ENCODE measurements at regions not wholly inside any gene's neighbourhood (a gene's known extent, or its start where the extent isn't known, plus 50 kb on each side); places are given as distances from the start of the nearest gene placed in this dataset.

DNA sequence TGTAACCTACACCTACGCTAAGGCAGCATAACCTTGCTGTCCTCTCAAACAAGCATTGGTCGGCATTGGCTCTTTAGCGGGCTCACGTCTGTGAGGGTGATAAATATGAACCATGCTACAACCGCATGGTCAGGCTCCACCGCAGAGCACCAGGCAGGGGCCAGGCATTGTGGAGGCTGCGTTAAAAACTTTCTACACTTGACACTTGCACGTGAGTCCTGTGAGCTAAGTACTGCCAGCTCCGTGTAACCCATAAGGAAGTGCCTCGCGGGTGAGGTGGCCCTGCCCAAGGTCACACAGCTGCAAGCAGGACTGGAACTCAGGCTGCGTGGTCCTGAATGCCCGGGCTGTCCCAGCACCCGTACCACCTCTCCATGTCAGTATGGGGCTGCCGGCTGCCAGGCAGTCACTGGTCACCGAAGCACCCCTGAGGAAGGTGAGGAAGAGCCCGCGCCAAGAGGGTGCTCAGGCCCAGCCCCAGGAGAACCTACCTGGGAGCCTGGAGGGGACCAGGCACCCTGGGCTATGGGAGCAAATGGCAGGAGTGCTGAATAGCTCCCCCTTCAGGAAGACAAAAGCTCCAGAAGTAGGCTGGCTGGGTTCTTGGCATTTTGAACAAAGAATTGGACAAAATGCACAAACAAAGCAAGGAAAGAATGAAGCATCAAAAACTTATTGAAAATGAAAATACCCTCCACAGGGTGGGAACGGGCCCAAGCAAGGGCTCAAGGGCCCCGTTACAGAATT lies 271.1 kb upstream of the RAB6C start:
- TF ChIP-seq POLR2A (IDR thresholded peaks at IDR 0.05) (no peak), POLR2AphosphoS5 (IDR thresholded peaks at IDR 0.05) (no peak), EP300 (IDR thresholded peaks at IDR 0.05) (no peak)
- TF ChIP-seq, protein P1, sequence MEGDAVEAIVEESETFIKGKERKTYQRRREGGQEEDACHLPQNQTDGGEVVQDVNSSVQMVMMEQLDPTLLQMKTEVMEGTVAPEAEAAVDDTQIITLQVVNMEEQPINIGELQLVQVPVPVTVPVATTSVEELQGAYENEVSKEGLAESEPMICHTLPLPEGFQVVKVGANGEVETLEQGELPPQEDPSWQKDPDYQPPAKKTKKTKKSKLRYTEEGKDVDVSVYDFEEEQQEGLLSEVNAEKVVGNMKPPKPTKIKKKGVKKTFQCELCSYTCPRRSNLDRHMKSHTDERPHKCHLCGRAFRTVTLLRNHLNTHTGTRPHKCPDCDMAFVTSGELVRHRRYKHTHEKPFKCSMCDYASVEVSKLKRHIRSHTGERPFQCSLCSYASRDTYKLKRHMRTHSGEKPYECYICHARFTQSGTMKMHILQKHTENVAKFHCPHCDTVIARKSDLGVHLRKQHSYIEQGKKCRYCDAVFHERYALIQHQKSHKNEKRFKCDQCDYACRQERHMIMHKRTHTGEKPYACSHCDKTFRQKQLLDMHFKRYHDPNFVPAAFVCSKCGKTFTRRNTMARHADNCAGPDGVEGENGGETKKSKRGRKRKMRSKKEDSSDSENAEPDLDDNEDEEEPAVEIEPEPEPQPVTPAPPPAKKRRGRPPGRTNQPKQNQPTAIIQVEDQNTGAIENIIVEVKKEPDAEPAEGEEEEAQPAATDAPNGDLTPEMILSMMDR (IDR thresholded peaks at IDR 0.05) = no peak

All from gastroesophageal sphincter (tissue), 3 donors.